Esophagus squamous epithelium (tissue), 5 donors: ENCODE measurements at regions not wholly inside any gene's neighbourhood (a gene's known extent, or its start where the extent isn't known, plus 50 kb on each side); places are given as distances from the start of the nearest gene placed in this dataset.

Experiments used
- DNase-seq: peaks from one replicate; lab custom pipeline; 2025; lab: John Stamatoyannopoulos, UW
- H3K27ac ChIP-seq, 4 donors: fragments of 200-600 bp; sonication (generic); one replicate each; pipeline ENCODE4 v1.5.1; 2016 to 2019; ENCODE audit warnings: mild to moderate bottlenecking in 1 of 4
- H3K27me3 ChIP-seq, 4 donors: fragments of 200-600 bp; sonication (generic); 1 replicate in 3 of 4; 2 replicates in 1 of 4; pipeline versions ENCODE4 v1.5.1 to v1.6.0; 2017 to 2021; ENCODE audit warnings: antibody characterized with exemption in 1 of 4
- H3K36me3 ChIP-seq, 3 donors: fragments of 200-600 bp; sonication (generic); one replicate each; pipeline ENCODE4 v1.5.1; 2016 to 2019
- H3K4me1 ChIP-seq, 3 donors: fragments of 200-600 bp; sonication (generic); one replicate each; pipeline ENCODE4 v1.5.1; 2017 to 2019
- H3K4me3 ChIP-seq, 4 donors: fragments of 200-600 bp; sonication (generic); 1 replicate in 3 of 4; 2 replicates in 1 of 4; pipeline ENCODE4 v1.5.1; 2016 to 2019; ENCODE audit warnings: mild to moderate bottlenecking in 2 of 4, moderate library complexity in 1 of 4
- H3K9me3 ChIP-seq, 3 donors: fragments of 200-600 bp; sonication (generic); one replicate each; pipeline ENCODE4 v1.5.1; 2016 to 2019
- CTCF ChIP-seq, 6 experiments: fragments of 450-650 bp in 4 of 6; fragments of 200-600 bp in 2 of 6; sonication (generic) in 2 of 6; IDR thresholded peaks; one replicate each; pipeline ENCODE4 v1.5.1; 2016 to 2019; ENCODE audit warnings: antibody characterized with exemption in 6 of 6, mild to moderate bottlenecking in 4 of 6, moderate library complexity in 4 of 6
- POLR2A ChIP-seq, 4 donors: fragments of 450-650 bp; IDR thresholded peaks; one replicate each; pipeline ENCODE4 v1.6.1; 2017; ENCODE audit warnings: antibody characterized with exemption in 4 of 4, mild to moderate bottlenecking in 4 of 4, moderate library complexity in 3 of 4
- WGBS, 2 donors: methylation state at CpG; one replicate each; pipeline ENCODE4 v1.1.5; 2018; 5-methylcytosine and 5-hydroxymethylcytosine counted together
- intact Hi-C: fragments of 100-400 bp; cut with DNase I; formaldehyde crosslinking; loops from one replicate; pipeline ENCODE4 v1.15.0; 2022
- donor health status: DM: yes; HTN: yes; CAD: no.

DNA sequence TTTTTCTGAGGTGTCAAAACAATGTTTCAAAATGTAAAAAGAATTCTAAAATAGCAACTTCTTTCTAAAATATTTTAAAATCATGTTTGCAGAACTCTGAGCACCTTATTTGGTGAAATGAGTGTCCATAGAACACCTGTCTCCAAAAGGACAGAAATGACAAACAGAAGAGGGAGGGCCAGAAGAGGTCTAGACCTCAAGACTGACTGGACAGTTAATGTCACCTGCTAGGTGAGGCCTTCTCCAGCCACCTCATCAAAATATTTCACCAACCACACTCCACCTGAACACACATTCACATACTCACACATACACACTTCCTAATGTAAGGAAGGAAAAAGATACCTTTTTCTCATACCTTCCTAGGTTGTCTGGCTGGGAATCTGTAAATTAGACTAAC lies 147.8 kb upstream of the PLEKHA5 start:
- H3K4me3 ChIP-seq = no peak overlapping the region
- no peaks in the 10 kb centered on the region for H3K9me3 ChIP-seq
- no peaks in the 10 kb centered on the region for H3K4me1 ChIP-seq
- TF ChIP-seq CTCF (IDR thresholded peaks at IDR 0.05) = no peak
- no peak for TF ChIP-seq POLR2A (IDR thresholded peaks at IDR 0.05)
- H3K27ac ChIP-seq = no peak overlapping the region
- intact Hi-C loops = no loop called here
- DNase-seq = no peak
- no peaks in the 10 kb centered on the region for H3K36me3 ChIP-seq
- H3K27me3 ChIP-seq = no peaks in the 10 kb centered on the region

GRCh38 chr12:18982226-18982949 lies 147.1 kb upstream of the PLEKHA5 start:
- DNase-seq = no peak
- H3K27ac ChIP-seq = no peak overlapping the region
- no peaks in the 10 kb centered on the region for H3K27me3 ChIP-seq
- no peaks in the 10 kb centered on the region for H3K9me3 ChIP-seq
- TF ChIP-seq POLR2A (IDR thresholded peaks at IDR 0.05) (no peak), CTCF (IDR thresholded peaks at IDR 0.05) (no peak)
- intact Hi-C loops = no loop called here
- WGBS, 2 donors = 83 to 97% methylated on average over 7 to 9 of the region's 9 CpGs
- no peaks in the 10 kb centered on the region for H3K4me1 ChIP-seq
- no peaks in the 10 kb centered on the region for H3K36me3 ChIP-seq
- H3K4me3 ChIP-seq = no peak overlapping the region

GRCh38 chr12:18983854-18984253 lies 145.7 kb upstream of the PLEKHA5 start:
- WGBS, 2 donors = 90 to 92% methylated on average over 3 of the region's 3 CpGs
- H3K4me1 ChIP-seq = no peaks in the 10 kb centered on the region
- H3K9me3 ChIP-seq = no peaks in the 10 kb centered on the region
- H3K36me3 ChIP-seq = no peaks in the 10 kb centered on the region
- no peak overlapping the region for H3K27ac ChIP-seq
- H3K27me3 ChIP-seq = no peaks in the 10 kb centered on the region
- intact Hi-C loops = no loop called here
- TF ChIP-seq POLR2A (IDR thresholded peaks at IDR 0.05) (no peak), CTCF (IDR thresholded peaks at IDR 0.05) (no peak)
- no peak overlapping the region for H3K4me3 ChIP-seq
- DNase-seq = no peak

GRCh38 chr12:18990856-18991255 lies 138.7 kb upstream of the PLEKHA5 start:
- Histone ChIP-seq H3K27me3 (no peaks in the 10 kb centered on the region), H3K36me3 (no peaks in the 10 kb centered on the region), H3K4me1 (no peaks in the 10 kb centered on the region), H3K4me3 (no peak overlapping the region), H3K27ac (no peak overlapping the region), H3K9me3 (no peaks in the 10 kb centered on the region)
- 65 to 73% methylated on average over 2 of the region's 2 CpGs for WGBS, 2 donors
- DNase-seq = no peak
- no peak for TF ChIP-seq CTCF (IDR thresholded peaks at IDR 0.05)
- no peak for TF ChIP-seq POLR2A (IDR thresholded peaks at IDR 0.05)
- intact Hi-C loops = no loop called here

DNA sequence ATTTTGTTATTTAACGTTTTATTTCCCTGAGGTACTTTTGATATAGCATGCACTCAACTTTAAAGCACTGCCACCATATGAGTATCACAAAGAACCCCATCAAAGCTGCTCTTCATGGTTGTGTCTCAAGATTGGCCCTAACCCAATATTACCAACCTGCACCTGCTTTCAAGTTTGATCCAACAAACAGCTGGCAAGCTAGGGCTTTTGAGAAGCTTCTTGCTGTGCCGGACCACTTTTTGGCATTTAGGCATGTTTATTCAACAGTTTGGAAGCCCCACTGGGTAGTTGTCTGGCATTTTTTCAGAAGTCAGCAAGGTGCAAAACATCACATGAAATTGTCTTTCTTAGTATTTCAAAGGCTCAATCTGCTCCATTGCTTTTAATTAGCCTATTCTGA lies 137.2 kb upstream of the PLEKHA5 start:
- Histone ChIP-seq H3K27me3 (no peaks in the 10 kb centered on the region), H3K4me3 (no peak overlapping the region), H3K27ac (no peak overlapping the region), H3K9me3 (no peaks in the 10 kb centered on the region), H3K4me1 (no peaks in the 10 kb centered on the region), H3K36me3 (no peaks in the 10 kb centered on the region)
- no peak for DNase-seq
- no peak for TF ChIP-seq CTCF (IDR thresholded peaks at IDR 0.05)
- no peak for TF ChIP-seq POLR2A (IDR thresholded peaks at IDR 0.05)
- intact Hi-C loops = no loop called here
- WGBS, 2 donors = 46 to 67% methylated on average over 2 of the region's 2 CpGs
